MM.1S (cell line): ENCODE measurements at regions not wholly inside any gene's neighbourhood (a gene's known extent, or its start where the extent isn't known, plus 50 kb on each side); places are given as distances from the start of the nearest gene placed in this dataset.

Source experiments
- CTCF ChIP-seq: fragments of 300-600 bp; sonication (generic); IDR thresholded peaks from 2 replicates; pipeline ENCODE4 v1.5.1; 2016; ENCODE audit warnings: antibody characterized with exemption, low read length, mixed read lengths
- EZH2 ChIP-seq: fragments of 300-600 bp; sonication (generic); optimal IDR thresholded peaks from 2 replicates; pipeline ENCODE3; 2017; ENCODE audit warnings: low read depth, mild to moderate bottlenecking, antibody characterized with exemption, low read length, mixed read lengths
- EZH2phosphoT487 ChIP-seq: fragments of 300-600 bp; sonication (generic); IDR thresholded peaks from 2 replicates; pipeline ENCODE4 v1.6.1; 2018; ENCODE audit warnings: antibody characterized with exemption, low read length

DNA sequence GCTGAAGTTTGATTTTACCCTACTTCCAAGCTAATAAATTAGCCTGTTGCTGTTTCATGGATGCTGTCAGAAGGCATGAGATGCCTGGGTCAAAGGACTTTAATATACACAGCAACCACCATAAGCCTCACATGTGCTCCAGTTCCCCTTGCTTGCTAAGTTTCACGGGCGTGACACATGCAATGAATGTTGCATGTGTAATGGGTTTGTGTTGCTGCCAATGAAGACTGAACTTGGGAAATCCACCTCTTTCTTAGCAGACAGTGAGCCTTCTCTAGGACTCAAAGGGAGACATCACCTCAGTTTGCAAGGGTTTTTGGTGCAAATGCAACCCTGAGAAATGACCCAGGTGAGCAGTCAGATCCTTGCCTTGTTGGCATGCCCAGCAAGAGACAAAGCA is 505.5 kb upstream of the PODXL start:
- no peak for TF ChIP-seq CTCF
- TF ChIP-seq EZH2: no peak
- TF ChIP-seq EZH2phosphoT487: no peak
